Ishikawa (cell line): ENCODE measurements at regions not wholly inside any gene's neighbourhood (a gene's known extent, or its start where the extent isn't known, plus 50 kb on each side); places are given as distances from the start of the nearest gene placed in this dataset.

Experiments
- CEBPB ChIP-seq: IDR thresholded peaks from 2 replicates; pipeline ENCODE4 v1.6.1; 2012
- CREB1 ChIP-seq: IDR thresholded peaks from 2 replicates; pipeline ENCODE4 v1.6.1; 2012; ENCODE audit warnings: low read depth
- EGR1 ChIP-seq: IDR thresholded peaks from 2 replicates; pipeline ENCODE4 v1.6.1; 2012
- EP300 ChIP-seq: IDR thresholded peaks from 2 replicates; pipeline ENCODE4 v1.6.1; 2012; ENCODE audit warnings: borderline replicate concordance
- FOXM1 ChIP-seq: IDR thresholded peaks from 2 replicates; pipeline ENCODE4 v1.6.1; 2012; ENCODE audit warnings: low read depth, borderline replicate concordance
- MAX ChIP-seq: IDR thresholded peaks from 2 replicates; pipeline ENCODE4 v1.6.1; 2012
- NFIC ChIP-seq: IDR thresholded peaks from 2 replicates; pipeline ENCODE4 v1.6.1; 2012
- RAD21 ChIP-seq: IDR thresholded peaks from 2 replicates; pipeline ENCODE4 v1.6.1; 2012; ENCODE audit warnings: low read depth
- REST ChIP-seq: IDR thresholded peaks from 2 replicates; pipeline ENCODE4 v1.6.1; 2012; ENCODE audit warnings: low read depth, mild to moderate bottlenecking
- TAF1 ChIP-seq: IDR thresholded peaks from 2 replicates; pipeline ENCODE4 v1.6.1; 2012; ENCODE audit warnings: low read depth, mild to moderate bottlenecking
- TCF12 ChIP-seq: IDR thresholded peaks from 2 replicates; pipeline ENCODE4 v1.6.1; 2012; ENCODE audit warnings: low read depth
- TEAD4 ChIP-seq: IDR thresholded peaks from 2 replicates; pipeline ENCODE4 v1.6.1; 2012
- USF1 ChIP-seq: IDR thresholded peaks from 2 replicates; pipeline ENCODE4 v1.6.1; 2012
- YY1 ChIP-seq: IDR thresholded peaks from 2 replicates; pipeline ENCODE4 v1.6.1; 2012; ENCODE audit warnings: low read depth
- ZBTB7A ChIP-seq: IDR thresholded peaks from 2 replicates; pipeline ENCODE4 v1.6.1; 2012; ENCODE audit warnings: low read depth

GRCh38 chr6:55652429-55652828 is 73.4 kb upstream of the HMGCLL1 start:
- TF ChIP-seq EP300, result no peak
- TF ChIP-seq MAX, result no peak
- TF ChIP-seq EGR1, result no peak
- no peak for TF ChIP-seq CREB1
- no peak for TF ChIP-seq TEAD4

GRCh38 chr6:55651015-55651414 is 72.0 kb upstream of the HMGCLL1 start:
- no peak for TF ChIP-seq MAX
- no peak for TF ChIP-seq YY1
- no peak for TF ChIP-seq TAF1
- no peak for TF ChIP-seq USF1
- no peak for TF ChIP-seq ZBTB7A
- no peak for TF ChIP-seq CREB1
- no peak for TF ChIP-seq EGR1
- no peak for TF ChIP-seq CEBPB
- TF ChIP-seq EP300, result no peak
- TF ChIP-seq TCF12, result no peak
- no peak for TF ChIP-seq TEAD4
- TF ChIP-seq RAD21, result no peak
- no peak for TF ChIP-seq REST
- TF ChIP-seq NFIC, result no peak
- no peak for TF ChIP-seq FOXM1

GRCh38 chr6:55643861-55644260 is 64.9 kb upstream of the HMGCLL1 start:
- TF ChIP-seq EP300 (no peak), USF1 (no peak), ZBTB7A (no peak), REST (no peak), TCF12 (no peak), TEAD4 (no peak), FOXM1 (no peak)

GRCh38 chr6:55642366-55642765 is 63.4 kb upstream of the HMGCLL1 start:
- TF ChIP-seq RAD21 (no peak), YY1 (no peak), ZBTB7A (no peak), EP300 (no peak), TEAD4 (no peak), REST (no peak), MAX (no peak), FOXM1 (no peak), CREB1 (no peak), CEBPB (no peak), NFIC (no peak), EGR1 (no peak), USF1 (no peak)
